Fibroblast of pulmonary artery (primary cell): ENCODE measurements at regions not wholly inside any gene's neighbourhood (a gene's known extent, or its start where the extent isn't known, plus 50 kb on each side); places are given as distances from the start of the nearest gene placed in this dataset.

Experiments used
- DNase-seq: peaks from one replicate; pipeline ENCODE4 v3.0.0-alpha.2; 2010; ENCODE audit warnings: low read depth
- H3K4me3 ChIP-seq: replicated peaks from 2 replicates; pipeline ENCODE4 v1.5.1; 2011; ENCODE audit warnings: low read depth, mild to moderate bottlenecking, control low read depth, low read length, moderate library complexity
- TF ChIP-seq, protein P1 (sequence below): IDR thresholded peaks from 2 replicates; pipeline ENCODE4 v1.5.1; 2011; ENCODE audit warnings: mild to moderate bottlenecking, control low read depth, low read length, inconsistent platforms; ENCODE audit errors: missing control alignments

DNA sequence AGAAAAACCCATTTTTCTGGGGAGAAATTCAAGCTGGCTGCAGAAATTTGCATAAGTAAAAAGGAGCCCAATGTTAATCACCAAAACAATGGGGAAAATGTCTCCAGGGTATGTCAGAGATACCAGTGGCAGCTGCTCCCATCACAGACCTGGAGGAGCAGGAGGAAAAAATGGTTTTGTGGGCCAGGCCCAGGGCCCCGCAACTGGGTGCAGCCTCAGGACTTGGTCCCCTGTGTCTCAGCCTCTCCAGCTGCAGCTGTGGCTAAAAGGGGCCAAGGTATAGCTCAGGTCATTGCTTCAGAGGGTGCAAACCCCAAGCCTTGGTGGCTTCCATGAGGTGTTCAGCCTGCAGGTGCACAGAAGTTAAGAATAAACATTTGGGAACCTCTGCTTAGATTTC lies 536.4 kb upstream of the FRG1 start:
- TF ChIP-seq, protein P1, sequence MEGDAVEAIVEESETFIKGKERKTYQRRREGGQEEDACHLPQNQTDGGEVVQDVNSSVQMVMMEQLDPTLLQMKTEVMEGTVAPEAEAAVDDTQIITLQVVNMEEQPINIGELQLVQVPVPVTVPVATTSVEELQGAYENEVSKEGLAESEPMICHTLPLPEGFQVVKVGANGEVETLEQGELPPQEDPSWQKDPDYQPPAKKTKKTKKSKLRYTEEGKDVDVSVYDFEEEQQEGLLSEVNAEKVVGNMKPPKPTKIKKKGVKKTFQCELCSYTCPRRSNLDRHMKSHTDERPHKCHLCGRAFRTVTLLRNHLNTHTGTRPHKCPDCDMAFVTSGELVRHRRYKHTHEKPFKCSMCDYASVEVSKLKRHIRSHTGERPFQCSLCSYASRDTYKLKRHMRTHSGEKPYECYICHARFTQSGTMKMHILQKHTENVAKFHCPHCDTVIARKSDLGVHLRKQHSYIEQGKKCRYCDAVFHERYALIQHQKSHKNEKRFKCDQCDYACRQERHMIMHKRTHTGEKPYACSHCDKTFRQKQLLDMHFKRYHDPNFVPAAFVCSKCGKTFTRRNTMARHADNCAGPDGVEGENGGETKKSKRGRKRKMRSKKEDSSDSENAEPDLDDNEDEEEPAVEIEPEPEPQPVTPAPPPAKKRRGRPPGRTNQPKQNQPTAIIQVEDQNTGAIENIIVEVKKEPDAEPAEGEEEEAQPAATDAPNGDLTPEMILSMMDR, result no peak
- DNase-seq, result no peak
- no peak overlapping the region for H3K4me3 ChIP-seq

DNA sequence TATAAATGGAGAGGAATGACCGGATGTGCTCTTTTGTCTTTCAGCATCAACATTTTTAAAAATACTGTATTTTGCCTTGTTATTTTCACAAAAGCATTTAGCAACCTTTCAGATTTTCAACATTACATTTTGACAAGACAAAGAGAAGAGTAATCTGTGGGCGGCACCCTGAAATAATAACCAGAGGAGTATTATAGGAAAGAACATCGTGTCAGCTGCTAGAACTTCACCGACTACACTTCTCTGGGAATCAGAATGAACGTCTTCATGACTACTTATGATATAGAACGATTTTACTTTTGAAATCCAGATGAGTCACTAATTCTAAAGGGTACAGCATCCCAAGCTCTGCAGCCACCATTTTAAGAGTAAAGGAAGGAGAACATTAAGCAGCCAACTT lies 531.5 kb upstream of the FRG1 start:
- DNase-seq, result no peak

DNA sequence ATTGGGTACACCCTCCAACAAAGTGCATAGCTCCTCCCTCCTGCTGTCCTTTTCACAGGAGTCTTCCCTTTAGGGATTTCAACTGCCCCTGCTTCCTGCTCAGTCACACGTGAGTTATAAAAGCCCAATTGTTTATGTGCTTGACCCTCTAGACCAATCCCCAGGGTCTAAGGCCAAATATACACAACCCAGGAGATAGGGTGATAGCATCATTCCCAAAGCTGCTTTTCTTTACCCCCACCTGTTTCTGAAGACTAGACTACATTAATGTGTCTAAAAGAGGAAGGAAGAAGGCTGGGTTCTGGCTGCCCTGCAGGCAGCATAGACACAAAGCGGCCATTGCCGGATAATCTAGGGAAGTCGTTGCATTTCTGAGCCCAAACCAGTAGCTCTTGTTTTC lies 526.7 kb upstream of the FRG1 start:
- TF ChIP-seq, protein P1, result no peak
- no peak overlapping the region for H3K4me3 ChIP-seq
- DNase-seq, result no peak

More for the DNA sequence above, 531.5 kb upstream of the FRG1 start:
- no peak overlapping the region for H3K4me3 ChIP-seq
- TF ChIP-seq, protein P1, result no peak

DNA sequence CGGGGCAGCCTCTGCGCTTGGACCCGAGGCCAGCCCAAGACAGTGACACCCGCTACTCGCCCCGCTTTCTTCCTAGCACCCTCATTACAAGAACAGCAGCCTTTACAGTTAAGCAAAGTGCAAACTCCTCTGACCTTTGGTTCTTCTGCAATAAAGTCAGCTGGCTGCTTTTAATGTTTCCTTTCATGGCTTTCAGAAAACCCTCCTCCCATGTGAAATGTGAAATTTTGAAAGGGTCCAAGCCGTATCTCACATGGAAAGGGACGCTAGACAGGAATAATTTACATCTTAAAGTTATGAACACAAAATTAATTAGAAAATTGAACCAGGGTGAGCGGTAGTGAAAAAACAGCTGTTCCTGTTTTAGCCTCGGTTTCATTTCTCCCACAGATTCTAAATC lies 520.1 kb upstream of the FRG1 start:
- TF ChIP-seq, protein P1, result no peak
- DNase-seq, result no peak
- no peak overlapping the region for H3K4me3 ChIP-seq

DNA sequence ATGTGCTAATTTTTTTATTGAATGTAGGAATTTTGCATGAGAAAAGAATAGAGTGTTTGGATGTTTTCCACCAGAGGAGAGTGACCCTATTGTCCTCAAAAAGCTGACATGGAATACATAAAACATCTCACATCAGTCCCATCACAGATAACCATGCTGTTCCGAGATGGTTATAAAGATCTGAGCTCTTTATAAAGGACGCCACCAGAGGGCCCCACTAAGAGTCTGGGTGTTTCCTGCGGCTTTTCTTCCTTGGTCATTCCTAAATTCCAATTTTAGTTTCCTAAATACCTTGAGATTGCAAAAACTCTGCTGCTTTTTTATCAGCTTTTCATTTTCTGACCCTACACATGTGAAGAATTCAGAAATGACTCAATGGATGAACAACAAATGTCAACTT lies 504.5 kb upstream of the FRG1 start:
- no peak for DNase-seq
- H3K4me3 ChIP-seq, result no peak overlapping the region
- TF ChIP-seq, protein P1, result no peak

DNA sequence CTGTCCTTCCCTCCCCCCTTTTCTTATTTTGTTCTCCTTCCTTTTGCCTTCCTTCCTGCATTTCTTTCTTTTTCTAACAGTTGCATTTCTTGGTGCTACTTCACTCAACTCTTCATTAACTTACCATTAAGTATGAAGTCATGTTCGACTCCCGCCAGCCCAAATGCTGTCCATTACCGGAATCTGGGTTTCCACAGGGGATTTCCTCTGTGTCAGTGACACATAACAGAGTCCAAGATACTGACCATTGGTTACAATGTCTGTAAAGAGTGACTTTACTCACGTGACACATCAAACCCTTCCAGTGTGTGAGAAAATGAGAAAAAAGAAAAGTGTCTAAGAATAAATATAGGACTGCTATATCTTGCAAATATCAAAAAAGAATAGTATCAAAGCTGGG lies 500.0 kb upstream of the FRG1 start:
- no peak for DNase-seq
- TF ChIP-seq, protein P1, result no peak
- H3K4me3 ChIP-seq, result no peak overlapping the region

DNA sequence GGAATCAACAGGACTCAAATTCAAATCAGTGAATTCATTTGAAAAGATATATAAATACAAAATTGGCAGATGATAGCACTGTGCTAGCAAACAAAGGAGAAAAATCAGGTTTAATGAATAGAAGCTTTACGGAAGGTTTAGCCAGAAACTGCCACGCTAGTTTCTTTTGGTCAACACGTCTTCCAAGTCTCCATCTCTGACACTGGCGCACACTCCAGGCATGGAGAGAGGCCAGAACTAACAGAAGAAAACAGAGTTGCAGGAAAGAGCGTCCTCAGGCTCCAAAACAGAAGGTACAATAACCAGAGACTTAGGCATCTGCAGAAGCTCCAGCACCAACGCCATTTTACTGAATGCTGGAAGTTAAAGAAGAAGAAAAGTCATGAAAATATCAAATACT lies 497.3 kb upstream of the FRG1 start:
- no peak for DNase-seq
- no peak overlapping the region for H3K4me3 ChIP-seq
- TF ChIP-seq, protein P1, result no peak
